HG03469 (cell line): ENCODE measurements at regions not wholly inside any gene's neighbourhood (a gene's known extent, or its start where the extent isn't known, plus 50 kb on each side); places are given as distances from the start of the nearest gene placed in this dataset.

Source experiments
- ATAC-seq: cut with Tn5 transposase; IDR thresholded peaks from one replicate; pipeline ENCODE4 v1.9.1; 2021; ENCODE audit warnings: mild to moderate bottlenecking, moderate library complexity, moderate number of reproducible peaks; ENCODE audit not compliant: unreplicated experiment

GRCh38 chr13:34405410-34406181 lies 536.5 kb upstream of the NBEA start:
- no peak for ATAC-seq

DNA sequence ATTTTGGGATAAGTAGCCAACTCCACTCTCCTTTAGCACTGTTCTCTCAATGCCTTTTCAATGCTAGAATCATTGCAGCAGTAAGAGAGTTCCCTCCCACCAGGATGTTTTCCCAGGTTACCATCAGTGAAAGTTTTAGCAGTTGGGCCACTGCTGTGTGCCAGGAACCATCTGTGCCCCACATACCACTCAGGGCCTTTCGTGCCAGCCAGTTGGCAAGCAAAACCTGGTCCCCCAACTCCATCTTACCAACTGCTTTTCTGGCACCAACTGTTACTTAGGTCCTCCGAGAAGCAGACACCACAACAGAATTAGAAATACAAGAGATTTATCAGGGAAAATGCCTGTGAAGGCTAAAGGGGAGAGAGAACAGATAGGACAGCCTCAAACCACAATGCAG lies 533.4 kb upstream of the NBEA start:
- ATAC-seq, result no peak

GRCh38 chr13:34409496-34410182 lies 532.4 kb upstream of the NBEA start:
- no peak for ATAC-seq

DNA sequence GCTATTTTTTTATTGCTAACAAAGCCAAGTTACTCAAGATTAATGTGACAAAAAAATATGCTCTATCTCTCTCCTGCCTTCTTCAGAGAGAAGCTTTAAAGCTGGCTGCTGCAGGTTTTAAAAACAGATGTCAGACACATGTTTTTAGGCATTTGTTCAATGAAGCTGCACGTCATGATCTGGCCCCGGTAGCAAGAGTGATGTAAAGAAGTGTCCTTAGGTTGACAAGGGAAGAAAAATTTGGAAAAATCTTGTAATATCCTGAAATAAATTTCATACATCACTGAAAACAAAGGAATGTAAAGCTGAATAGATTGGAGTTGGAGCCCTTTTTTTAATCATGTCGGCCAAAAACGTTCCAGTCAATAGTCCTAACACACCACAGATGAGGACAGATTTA lies 531.4 kb upstream of the NBEA start:
- no peak for ATAC-seq

DNA sequence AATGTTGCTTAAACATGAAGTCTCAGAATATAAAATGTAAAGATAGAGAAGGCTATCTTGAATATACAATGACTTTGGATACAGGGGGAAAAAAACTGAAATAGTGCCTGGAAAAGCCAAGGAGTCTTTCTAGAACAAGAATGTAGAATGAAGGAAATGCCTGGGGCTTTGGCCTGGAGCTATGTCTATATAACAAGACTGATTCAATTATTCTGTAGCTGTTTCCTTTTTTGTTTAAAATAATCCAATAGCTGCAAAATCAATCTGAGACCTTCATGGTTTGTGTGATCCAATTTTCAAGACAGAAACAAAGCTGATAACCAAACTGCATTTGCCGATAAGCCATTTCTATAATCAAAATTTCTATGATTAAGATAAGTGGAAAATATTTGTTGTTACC lies 530.9 kb upstream of the NBEA start:
- ATAC-seq, result no peak

GRCh38 chr13:34411894-34412293 lies 530.2 kb upstream of the NBEA start:
- no peak for ATAC-seq

DNA sequence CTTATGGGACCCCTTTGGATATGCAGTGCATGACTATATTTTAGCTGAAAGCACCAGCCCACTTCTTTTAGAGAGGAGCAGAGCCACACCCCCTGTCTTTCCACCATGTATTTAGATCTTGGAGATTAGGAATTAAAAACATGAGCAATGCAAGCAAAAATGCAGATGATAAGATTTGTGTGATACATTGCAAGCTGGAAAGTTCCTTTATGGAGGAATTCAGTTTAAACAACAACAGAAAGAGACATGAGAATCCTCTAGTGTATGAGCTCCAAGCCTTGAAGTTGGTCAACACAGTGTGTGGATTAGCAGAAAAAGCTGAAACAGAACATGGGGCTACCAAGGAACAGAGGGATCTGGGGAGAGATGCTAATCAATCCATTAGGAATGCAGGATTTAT lies 529.8 kb upstream of the NBEA start:
- ATAC-seq, result no peak

DNA sequence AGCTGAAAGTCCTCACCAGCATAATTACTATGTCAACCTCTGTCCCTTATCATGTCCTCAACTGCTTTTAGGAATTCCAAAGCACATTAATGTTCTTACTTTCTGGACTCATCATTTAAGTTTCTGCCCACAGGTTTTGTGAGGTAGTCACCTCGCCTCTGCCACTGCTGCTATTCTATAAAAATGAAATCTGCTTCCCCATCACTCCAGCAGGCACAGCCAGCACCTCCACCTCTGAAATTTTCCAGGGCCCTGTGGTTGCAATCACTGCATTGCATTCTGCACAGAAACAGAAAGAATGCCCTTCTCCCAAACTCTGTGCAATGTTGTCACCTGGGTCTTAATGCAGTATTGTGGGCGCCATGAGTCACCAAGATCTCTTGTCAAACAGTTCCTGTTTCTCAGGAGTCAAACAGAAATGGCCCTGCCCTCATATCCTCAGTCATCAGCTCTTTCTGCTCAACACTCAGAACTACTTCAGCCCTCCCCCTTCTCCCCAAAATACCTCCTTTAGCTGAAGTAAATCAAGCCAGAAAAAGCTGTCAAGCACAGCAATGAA lies 529.2 kb upstream of the NBEA start:
- ATAC-seq, result no peak

GRCh38 chr13:34413538-34414210 lies 528.4 kb upstream of the NBEA start:
- ATAC-seq, result no peak

DNA sequence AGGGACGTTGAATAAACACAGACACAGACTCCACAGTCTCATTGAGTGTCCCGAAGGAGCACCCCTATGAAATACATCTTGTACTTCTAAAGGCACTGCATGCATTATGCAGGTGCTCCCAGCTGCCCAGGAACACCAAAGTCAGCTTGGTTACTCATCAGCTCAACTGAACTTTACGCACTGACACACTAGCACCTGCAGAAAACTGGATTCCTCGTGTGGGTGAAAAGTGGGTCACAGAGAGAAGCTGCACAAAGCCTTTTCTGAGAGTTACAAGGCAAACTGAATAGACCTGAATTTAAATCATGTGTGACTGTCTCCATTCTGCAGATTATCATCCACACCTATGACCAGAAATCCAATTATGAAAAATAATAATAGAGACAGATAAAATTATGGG lies 527.5 kb upstream of the NBEA start:
- ATAC-seq, result no peak

DNA sequence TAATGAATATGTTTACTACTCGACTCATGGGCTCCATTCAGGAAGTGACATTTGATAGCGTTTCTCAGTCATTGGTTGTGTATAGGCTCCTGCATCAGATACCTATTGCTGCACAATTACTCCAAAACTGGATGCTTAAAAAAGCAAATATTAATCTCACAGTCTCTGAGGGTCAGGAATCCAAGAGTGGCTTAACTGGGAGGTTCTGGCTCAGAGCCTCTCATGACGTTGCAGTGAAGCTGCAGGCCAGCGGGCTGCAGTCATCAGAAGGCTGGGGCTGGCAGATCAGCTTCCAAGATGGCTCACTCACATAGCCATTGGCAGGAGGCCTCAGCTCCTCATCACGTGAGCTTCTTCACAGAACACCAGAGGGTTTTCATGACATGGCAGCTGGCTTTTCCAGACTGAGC lies 525.1 kb upstream of the NBEA start:
- no peak for ATAC-seq

- no peak for ATAC-seq
These were observed 524.2 kb upstream of the NBEA start for GRCh38 chr13:34417896-34418295.

DNA sequence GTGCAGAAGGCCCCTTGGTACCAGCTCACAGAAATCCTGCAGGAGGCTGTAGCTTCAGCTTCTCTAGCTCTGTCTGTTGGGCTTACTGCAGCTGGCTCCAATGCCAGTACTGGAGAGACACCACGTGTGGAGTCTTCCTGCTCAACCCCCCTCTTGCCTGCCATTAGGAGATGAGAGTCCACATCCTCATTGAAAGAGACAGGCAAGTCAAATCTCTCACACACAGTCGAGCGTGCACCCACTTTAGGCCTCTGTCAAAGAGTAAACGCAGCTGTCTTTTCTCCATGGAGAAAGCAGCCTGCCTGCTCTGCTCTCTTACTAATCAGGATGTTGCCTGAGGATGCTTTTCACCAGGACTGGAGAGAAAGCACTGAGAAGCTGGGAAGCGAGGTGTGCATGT lies 523.0 kb upstream of the NBEA start:
- no peak for ATAC-seq

DNA sequence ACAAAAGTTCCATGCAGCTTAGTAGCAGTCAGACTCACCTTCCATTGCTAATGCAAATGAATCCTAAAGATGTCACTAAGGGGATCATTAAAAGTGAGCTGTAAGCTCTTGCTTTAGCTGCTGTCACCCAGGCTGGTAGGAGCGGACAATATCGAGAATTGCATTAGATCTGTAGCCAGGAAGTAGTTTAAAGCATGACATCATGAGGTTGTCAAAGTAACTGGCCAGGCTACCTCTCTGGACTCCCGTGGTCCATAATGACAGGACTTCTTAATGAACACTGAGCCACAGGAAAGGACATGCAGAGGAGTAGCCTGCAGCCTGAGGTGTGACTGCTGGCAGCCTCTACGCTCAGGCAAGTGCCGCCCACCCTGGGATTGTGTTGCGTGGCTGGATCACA lies 522.3 kb upstream of the NBEA start:
- ATAC-seq, result no peak

DNA sequence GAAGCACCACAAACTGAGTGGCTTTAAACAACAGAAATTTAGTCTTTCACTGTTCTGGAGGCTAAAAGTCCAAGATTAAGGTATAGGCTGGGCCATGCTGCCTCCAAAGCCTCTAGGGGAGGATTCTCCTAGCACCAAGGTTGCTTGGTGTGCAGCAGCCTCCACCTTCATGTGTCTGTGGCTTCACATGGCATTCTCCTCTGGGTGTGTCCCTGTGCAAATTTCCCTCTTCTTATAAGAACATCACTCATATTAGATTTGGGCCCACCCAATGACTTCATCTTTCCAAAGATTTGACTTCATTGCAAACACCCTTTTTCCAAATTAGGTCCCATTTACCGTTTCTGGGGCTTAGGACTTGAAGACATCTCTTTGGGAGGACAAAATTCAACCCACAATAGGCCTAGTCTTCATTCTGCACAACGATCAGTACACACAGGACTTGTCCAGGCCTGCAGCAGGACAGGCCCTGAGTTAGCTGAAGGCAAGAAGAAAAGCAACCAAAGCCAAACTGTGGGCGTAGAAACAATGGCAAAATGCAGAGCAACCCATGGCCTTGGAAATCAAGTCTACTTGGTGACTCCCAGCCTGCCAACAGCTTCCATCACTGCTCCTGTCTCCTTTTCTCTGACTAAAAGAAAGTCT lies 521.2 kb upstream of the NBEA start:
- no peak for ATAC-seq

- no peak for ATAC-seq
These were observed 520.7 kb upstream of the NBEA start for GRCh38 chr13:34421347-34421719.

DNA sequence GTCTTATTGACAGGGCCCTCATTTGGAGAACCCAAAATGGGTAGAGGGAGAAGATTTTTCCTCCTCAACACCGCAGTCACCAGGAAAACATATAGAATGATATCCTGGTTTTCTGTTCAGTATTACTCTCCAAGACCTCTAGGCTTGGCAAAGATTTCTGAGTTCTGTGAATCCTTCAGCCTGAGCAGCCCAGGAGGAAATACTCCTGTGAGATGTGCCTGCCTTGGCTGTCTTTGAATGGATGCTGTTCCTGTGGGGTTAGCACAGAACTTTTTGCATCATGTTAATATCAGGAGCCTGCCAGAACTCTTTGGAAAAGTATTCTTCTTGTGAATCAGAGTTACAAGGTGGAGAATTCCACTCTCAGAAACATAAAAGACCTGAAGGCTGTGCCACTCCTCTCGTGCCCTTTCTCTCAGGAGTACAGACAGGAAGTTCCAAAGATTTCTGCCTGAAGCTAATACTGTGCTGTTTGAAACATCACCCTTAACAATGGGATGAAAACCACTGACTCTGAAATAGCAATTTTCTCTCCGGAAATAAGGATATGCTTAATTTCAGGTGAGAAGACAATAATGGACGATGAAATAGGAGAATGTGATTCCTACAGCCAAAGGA lies 520.1 kb upstream of the NBEA start:
- ATAC-seq, result no peak

- ATAC-seq, result no peak
These were observed 519.1 kb upstream of the NBEA start for GRCh38 chr13:34422956-34423355.

DNA sequence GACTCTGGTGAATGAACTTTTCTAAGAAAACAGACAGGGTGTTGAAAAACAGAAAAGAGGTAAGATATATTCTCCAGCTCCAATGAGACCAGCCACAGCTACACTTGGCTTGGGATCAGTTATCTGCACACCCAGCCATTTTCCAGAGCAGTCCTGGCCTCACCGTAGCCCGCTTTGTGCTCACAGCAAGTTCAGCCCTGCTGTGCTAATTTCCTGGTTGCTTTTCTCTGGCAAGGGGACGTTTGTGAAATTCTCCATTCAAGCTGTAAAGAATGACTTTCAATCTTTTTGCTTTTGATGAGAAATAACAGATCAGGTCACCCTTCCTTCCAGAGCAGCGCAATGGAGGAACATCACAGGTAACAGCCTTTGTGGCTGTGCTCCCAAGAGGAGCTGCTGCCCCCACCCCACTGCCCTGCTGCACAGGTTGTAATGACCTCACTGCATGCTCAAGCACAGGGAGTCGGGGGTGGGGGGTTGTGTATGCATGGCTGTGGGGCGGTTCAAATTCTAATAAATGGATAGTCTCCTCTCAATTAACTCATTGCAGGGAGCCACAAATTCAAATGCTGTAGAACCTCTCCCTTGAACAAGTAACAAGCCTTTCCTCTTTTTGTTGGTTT lies 516.6 kb upstream of the NBEA start:
- ATAC-seq, result no peak

GRCh38 chr13:34428911-34429310 lies 513.2 kb upstream of the NBEA start:
- no peak for ATAC-seq
